GM12892 (cell line): ENCODE measurements at regions not wholly inside any gene's neighbourhood (a gene's known extent, or its start where the extent isn't known, plus 50 kb on each side); places are given as distances from the start of the nearest gene placed in this dataset.

Experiments
- POLR2A ChIP-seq: IDR thresholded peaks from 2 replicates; pipeline ENCODE4 v1.6.1; 2011; ENCODE audit warnings: low read depth, low read length, control low read depth
- TAF1 ChIP-seq: IDR thresholded peaks from 2 replicates; pipeline ENCODE4 v1.6.1; 2011; ENCODE audit warnings: low read depth, mild to moderate bottlenecking, control low read depth, low read length, borderline replicate concordance

DNA sequence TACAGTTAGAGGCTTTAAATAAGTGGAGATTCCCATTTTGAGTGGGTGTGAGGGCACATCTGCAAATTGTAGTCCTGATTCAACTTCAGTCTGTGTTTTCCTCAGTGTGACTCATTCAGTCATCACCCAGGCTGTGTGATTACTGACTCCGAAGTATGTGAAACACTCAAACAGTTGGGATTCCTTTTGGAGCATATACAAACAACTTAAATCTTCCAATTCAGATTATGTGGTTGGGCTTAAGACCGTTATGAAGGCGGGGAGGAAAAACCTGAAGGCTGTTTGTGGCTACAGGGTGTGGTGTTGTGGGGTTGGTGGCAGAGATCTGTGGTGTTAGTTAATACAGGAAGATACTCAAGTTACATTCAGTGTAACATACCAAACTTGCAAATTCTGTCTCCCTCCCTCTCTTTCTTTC is 259.7 kb upstream of the FERD3L start:
- no peak for TF ChIP-seq POLR2A
- TF ChIP-seq TAF1, result no peak
